Femur (tissue), 1 donor: ENCODE measurements at regions not wholly inside any gene's neighbourhood (a gene's known extent, or its start where the extent isn't known, plus 50 kb on each side); places are given as distances from the start of the nearest gene placed in this dataset.

ENCODE experiments used
- DNase-seq: peaks from one replicate; pipeline ENCODE4 v3.0.0-alpha.2; 2017

DNA sequence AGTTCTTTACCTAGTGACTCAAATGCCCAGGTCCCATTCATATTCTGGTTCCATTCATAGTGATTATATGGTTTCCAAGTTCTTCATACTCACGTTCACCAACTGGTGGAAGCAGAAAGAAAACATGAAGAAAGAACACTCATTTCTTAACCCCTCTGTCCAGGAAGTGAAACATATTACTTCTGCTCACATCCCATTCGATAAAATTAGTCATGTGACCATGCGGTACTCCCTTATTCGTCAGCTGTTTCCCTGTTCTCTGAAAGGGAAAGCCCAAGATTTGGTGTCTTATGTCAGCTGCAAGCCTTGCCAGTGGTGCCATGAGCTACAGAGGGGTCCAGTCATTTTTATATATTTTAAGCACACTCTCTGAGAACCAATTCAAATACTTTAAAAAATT is 387.0 kb upstream of the DMAC1 start:
- no peak for DNase-seq

DNA sequence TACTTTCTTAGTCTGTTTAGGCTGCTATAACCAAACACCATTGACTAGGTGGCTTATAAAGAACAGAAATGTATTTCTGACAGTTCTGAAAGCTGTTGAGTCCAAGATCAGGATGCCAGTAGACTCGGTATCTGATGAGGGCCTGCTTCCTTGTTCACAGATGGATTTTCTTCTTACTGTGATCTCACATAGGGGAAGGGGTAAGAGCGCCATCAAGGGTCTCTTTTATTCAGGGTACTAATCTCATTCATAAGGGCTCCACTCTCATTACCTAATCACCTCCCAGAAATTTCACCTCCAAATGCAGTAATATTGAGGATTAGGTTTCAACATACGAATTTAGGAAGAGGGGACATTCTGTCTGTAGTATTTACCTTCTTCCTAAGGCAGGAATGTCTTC is 384.0 kb upstream of the DMAC1 start:
- no peak for DNase-seq

GRCh38 chr9:8179381-8180053 is 379.9 kb upstream of the DMAC1 start:
- no peak for DNase-seq

DNA sequence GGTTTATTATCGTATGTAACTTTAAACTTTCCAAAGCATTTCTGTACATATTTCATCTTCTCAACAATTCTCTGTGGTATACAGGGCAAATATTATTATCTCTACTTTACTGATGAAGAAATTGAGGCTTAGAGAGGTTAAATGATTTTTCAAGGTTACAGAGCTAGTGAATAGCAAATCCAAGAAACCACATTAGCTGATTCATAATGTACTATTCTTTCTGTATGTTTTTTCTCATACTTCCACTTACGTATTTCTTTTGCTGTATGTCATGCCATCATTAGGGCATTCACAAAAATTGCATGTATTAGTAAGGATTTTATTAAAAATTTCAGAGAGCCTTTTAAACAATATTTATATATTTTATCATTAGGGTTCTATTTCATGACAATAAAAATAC is 372.4 kb upstream of the DMAC1 start:
- no peak for DNase-seq

- DNase-seq = no peak
Measured at GRCh38 chr9:8168916-8169438, 369.4 kb upstream of the DMAC1 start.

DNA sequence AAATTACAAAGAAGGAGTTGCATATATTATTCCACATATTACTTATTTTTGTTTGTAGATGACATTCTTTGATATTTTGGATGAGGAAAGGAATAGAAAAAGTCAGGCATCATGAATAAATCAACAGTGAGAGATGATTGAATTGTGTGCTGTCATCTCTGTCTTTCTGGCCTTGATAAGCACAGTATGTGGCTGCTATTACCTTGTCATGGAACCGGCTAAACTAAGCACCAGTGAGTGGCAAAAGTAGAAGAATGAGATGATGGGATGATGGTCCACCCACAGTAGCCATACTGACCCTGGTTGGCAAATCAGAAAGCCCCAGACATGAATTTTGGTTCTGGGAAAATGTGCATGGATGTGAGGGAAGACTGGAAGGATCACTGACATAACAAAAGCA is 361.2 kb upstream of the DMAC1 start:
- DNase-seq = no peak

GRCh38 chr9:8158574-8158973 is 359.0 kb upstream of the DMAC1 start:
- no peak for DNase-seq

DNA sequence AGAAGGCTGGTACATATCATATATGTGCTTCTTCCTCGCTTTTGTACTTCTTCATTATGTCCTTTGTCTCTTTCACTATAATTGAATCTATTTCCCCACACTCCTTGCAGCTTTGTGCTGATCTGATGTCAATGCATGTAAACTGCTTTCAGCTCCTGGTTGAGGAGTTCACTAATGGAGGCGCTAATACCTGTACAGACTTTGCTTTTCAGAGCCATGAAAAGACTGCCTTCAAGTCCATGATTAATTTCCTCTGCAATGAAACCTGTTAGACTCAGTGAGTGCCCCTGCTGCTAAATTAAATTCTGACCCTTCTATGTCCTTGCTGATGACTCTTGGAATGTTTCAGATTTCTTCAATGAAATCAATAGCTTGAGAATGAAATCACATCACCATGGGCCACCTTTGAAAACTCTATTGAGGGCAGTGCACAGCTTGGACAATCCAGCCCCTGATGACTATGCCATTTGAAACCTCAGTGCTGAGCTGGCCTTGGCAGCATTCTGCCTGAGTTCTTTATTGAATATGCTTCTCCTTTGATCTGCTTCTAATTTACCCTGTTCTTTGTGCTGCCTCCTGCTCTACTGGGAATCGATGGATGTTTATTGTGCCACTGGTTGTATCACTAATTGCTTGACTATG is 358.2 kb upstream of the DMAC1 start:
- DNase-seq = no peak

DNA sequence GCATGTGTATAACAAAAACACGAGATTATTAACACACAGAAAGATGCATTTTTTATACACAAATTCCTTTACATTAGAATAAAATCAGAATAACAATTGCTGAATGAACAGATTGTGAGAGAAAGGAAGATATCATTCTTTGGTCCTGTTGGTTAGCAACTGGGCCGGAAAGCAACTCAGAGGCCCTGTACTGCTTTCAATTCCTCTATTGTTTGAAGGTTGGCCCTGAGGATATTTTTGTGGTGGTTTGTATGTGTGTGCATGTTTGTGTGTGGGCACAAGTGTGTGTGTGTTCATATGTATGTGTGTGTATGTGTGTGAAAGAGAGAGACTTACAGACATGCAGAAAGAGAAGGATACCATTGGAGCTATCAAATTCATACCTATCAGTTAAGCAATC is 356.8 kb upstream of the DMAC1 start:
- no peak for DNase-seq

DNA sequence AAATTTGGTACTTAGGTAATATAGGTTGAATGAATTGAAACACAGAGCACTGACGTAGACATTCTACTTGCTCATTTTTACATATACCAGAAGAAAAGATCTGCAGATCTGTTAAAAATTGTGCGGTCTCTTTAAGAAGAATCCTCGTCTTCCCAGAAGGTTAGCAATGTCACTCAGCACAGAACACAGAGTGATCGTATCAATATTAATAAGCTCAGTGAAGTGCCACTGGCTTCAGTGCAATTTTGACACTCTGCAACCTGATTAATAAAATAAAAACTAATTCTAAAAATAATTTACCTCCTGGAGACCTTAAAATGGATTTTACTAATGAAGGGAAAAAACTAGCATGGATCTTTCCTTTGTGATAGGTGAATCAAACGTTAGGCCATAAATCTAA is 356.1 kb upstream of the DMAC1 start:
- no peak for DNase-seq

DNA sequence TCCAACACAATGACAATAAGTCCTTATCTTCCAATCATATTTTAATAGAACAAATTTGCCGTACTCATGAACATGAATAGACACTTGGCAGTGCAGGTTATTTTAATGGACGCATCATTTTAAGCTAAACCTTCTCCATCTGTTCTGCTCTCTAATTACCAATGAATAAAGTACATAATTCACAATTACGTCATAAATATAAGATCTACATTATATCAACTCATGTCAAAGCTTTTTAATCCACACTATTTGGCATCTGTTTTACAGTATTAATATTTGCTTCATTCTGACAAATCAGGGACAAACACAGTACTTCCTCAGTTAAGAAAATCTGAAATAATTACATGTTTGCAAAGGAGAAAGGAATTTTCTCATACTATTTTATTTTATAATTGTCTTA is 344.1 kb upstream of the DMAC1 start:
- DNase-seq = no peak

GRCh38 chr9:8140557-8140956 is 341.0 kb upstream of the DMAC1 start:
- no peak for DNase-seq

DNA sequence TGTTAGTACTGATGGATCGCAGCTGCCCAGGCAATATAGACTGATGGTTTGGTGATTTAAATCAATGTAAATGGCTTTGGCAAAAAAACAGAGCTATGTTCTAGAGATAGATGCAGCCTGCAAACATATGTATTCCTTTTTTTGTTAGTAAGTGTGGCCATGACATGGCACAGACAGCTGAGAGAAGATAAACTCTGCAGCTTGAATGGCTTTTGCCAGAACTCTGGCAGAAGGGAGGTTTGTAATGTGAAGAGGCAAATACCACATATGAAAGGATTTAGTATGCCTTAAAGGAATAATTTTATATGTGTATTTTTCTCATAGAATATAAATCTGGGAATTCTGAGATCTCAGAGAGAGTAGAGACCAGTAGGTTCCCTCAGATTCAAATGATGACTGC is 340.2 kb upstream of the DMAC1 start:
- DNase-seq = no peak

DNA sequence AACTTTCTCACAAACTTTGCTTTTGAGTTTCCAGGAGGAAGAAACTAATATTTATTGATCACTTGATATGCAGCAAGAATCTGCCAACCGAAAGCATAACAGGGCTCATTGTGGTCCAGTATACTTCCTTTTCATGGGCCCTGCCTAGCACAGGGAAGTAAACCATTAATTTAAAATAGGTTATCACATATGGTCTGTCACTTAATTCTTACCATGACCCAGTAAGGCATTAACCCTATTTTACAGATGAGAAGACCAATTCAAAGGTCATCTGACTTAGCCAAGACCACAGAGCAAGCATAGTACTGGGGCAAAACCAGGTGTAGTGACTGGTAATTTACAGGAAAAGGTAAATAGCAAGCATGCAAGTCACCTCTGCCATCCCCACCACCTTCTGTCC is 336.9 kb upstream of the DMAC1 start:
- DNase-seq = no peak

DNA sequence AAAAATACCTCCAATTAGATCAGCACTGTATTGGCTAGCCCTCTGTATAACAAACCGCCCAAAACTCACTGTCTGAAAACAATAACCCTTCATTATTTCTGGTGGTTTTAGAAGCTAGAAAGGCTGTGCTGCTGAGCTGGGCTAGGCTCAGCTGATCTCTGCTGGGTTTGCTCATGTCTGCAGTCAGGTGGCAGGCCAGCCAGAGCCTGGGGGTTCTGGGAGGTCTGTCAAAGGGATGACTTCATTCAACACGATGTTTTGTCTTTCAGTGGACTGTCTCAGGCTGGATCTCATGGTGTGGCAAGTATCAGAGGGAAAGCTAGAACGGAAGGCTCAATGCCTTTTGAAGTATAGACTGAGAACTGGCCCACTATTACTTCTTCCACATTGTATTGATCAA is 335.1 kb upstream of the DMAC1 start:
- DNase-seq = no peak

- no peak for DNase-seq
Measured at GRCh38 chr9:8133606-8134005, 334.0 kb upstream of the DMAC1 start.

DNA sequence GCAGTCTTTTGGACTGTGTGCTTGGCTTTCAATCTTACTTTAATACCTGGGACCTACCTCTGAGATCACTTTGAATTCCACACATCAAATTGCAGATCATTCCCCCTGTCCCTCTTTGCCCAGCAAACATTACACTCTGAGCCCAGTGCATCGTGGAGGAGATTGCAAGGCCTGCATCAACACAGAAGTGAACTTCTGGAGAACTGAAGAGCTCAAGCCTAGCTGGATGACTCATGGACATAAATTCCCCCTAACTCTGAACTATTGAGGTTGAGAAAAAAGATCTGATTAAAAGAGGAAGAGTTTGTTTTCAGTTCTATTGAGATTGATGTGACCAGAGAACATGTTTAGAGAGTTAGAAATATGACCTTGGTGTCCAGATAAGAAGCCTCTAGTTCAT is 316.0 kb upstream of the DMAC1 start:
- DNase-seq = no peak

DNA sequence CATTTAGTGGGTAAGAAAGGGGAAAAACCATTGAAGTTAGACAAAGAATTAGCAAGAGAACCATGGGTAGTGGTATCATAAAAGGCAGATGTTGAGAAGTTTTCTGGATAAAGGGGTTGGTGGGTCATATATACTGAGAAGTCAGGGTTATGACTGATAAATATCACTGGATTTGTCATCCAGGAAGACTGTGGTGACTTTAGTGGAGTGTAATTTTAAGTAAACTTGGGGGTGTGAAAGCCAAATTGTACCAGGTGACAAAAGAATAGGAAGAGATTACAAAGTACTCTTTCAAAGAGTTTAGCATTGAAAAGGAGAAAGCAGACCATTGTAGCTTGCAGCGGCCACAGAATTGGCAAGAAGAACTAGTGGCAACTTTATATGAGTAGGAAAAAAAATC is 315.2 kb upstream of the DMAC1 start:
- no peak for DNase-seq

GRCh38 chr9:8106362-8106761 is 306.8 kb upstream of the DMAC1 start:
- no peak for DNase-seq

DNA sequence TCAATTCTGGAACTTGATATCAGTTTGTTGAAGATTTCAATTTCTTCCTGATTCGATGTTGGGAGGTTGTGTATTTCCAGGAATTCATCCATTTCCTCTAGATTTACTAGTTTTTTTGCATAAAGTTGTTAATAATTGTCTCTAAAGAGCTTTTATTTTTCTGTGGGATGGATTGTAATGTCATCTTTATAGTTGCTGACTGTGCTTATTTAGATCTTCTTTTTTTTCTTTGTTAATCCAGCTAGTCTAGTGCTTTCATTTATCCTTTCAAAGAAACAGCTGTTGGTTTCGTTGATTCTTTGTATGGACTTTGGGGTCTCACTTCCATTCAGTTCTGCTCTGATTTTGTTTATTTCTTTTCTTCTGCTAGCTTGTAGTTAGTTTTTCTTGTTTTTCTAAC is 302.0 kb upstream of the DMAC1 start:
- DNase-seq = no peak

DNA sequence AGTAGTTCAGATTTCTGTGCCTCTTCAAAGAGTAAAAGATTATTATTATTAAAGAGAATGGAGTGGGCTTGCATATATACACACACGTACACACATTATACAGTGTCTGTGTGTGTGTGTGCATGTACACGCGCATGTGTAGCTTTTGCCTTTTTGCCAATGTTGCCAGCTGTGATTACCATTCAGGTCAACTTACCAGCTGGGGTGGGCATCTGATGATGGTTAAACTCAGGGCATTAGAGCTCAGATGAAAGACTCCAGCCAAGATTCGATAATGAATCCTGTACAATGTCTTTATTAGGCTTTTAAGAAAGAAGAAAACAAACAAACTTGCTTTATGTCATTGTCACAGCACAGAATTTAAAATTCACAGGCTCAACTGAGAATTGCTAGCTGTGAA is 296.5 kb upstream of the DMAC1 start:
- DNase-seq = no peak

DNA sequence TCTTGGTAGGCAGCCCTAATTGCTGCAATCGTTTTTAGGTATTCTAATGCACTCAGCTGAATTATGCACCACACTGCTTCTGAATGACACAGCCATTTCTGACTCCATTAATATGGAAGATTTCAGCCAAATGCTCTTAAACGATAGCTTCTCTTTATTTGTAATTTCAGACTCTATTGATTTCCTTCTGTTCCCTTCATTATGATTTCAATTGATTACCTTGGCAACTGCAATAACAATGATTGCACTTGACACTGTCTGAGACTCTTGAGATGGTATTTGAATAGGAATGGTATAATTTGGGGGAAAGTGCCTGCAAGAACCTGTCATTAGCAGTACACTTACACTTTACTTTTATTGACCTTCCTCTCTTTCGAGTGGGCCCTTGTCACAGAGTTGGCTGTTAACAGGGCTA is 296.1 kb upstream of the DMAC1 start:
- no peak for DNase-seq

GRCh38 chr9:8088477-8088876 is 288.9 kb upstream of the DMAC1 start:
- no peak for DNase-seq

DNA sequence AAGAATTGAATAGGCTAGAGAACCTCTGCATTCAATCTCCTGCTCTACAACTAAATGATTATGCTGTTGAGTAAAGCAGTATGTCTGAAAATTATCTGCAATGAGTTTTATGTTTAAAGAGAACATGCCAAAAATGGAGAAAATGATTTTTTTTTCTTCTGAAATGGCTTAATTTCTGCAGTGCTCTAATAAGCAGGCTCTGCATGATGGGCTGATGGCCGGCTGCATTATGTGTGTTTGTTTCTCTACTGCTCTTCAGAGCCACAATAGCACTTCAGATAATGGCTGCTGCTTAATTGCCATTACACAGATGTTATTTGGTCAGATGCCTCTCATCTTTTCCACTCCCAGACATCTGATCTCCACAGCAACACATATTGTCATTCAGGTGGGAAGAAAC is 286.4 kb upstream of the DMAC1 start:
- no peak for DNase-seq

- no peak for DNase-seq
Measured at GRCh38 chr9:8078641-8079140, 279.1 kb upstream of the DMAC1 start.
